ENCODE measurements at regions not wholly inside any gene's neighbourhood (a gene's known extent, or its start where the extent isn't known, plus 50 kb on each side); places are given as distances from the start of the nearest gene placed in this dataset.

DNA sequence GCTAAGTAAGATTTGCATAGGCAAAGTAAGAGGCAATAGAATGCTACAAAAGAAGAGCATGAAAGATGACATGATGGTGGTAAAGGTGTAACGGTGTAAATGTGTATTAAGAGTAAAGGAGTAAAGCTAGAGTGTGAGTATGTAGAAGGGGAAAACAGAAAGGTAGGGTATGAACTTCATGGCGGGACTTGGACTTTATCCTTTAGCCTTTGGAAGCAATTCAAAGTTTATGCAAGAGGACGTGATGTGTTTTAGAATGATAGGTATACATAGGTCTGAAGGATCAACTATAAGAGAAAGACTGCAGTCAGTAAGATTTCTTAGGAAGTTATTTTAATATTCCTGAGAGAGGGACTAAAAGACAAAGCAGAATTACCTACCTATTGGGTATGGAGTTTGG, 358.0 kb upstream of the FAT3 start:
- no peak for DNase-seq (ENCODE audit: extremely low spot score)
- no peak for TF ChIP-seq POLR2A (IDR thresholded peaks at IDR 0.05; ENCODE audit: low read depth)
- TF ChIP-seq, protein P1, sequence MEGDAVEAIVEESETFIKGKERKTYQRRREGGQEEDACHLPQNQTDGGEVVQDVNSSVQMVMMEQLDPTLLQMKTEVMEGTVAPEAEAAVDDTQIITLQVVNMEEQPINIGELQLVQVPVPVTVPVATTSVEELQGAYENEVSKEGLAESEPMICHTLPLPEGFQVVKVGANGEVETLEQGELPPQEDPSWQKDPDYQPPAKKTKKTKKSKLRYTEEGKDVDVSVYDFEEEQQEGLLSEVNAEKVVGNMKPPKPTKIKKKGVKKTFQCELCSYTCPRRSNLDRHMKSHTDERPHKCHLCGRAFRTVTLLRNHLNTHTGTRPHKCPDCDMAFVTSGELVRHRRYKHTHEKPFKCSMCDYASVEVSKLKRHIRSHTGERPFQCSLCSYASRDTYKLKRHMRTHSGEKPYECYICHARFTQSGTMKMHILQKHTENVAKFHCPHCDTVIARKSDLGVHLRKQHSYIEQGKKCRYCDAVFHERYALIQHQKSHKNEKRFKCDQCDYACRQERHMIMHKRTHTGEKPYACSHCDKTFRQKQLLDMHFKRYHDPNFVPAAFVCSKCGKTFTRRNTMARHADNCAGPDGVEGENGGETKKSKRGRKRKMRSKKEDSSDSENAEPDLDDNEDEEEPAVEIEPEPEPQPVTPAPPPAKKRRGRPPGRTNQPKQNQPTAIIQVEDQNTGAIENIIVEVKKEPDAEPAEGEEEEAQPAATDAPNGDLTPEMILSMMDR (IDR thresholded peaks at IDR 0.05) = no peak
- no peak for TF ChIP-seq EP300 (IDR thresholded peaks at IDR 0.05)
- TF ChIP-seq POLR2AphosphoS5 (IDR thresholded peaks at IDR 0.05) = no peak
- peaks cover 0 to 34% (median 28%) of the 10 kb centered on the region in 4 donors for H3K4me1 ChIP-seq
- WGBS = 90% methylated on average over 3 of the region's 3 CpGs
- no peak overlapping the region for H3K4me3 ChIP-seq
- H3K36me3 ChIP-seq = no peaks in the 10 kb centered on the region
- no peak overlapping the region for H3K27ac ChIP-seq (replicated peaks in 1 of 4)
- no peaks in the 10 kb centered on the region for H3K9me3 ChIP-seq
- no peaks in the 10 kb centered on the region for H3K27me3 ChIP-seq
- intact Hi-C loops (cut with DNase I) = no loop called here

DNA sequence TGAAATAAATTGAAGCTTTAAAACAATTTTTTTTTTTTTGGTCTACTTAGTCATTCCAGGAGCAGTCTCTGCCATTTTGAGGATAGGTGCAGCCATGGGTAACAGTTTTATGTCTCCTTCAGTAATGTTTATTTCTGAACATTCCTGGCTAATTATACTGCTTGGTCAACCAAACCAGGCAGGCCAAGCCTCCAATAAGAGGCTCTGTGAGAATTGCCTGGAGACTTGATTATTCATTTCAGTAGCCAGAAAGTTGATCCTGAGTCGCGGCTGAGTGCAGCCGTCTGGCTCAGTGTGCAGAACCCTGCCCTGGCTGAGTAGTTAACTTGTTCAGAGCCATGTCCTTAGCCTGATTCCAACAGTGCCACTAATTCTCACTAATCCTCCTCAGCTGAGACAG, 364.0 kb upstream of the FAT3 start:
- Histone ChIP-seq H3K9me3 (no peaks in the 10 kb centered on the region), H3K27me3 (no peaks in the 10 kb centered on the region), H3K36me3 (no peaks in the 10 kb centered on the region), H3K4me1 (peaks cover 0 to 4% (median 0%) of the 10 kb centered on the region in 4 donors), H3K4me3 (no peak overlapping the region), H3K27ac (replicated peaks in 1 of 4) (no peak overlapping the region)
- WGBS = no CpG with 5 or more reads among the region's 3 CpGs
- no peak for DNase-seq (ENCODE audit: extremely low spot score)
- intact Hi-C loops (cut with DNase I) = no loop called here
- no peak for TF ChIP-seq POLR2AphosphoS5 (IDR thresholded peaks at IDR 0.05)
- TF ChIP-seq, protein P1 (IDR thresholded peaks at IDR 0.05) = no peak

GRCh38 chr11:91859666-91860065, 365.0 kb upstream of the FAT3 start:
- DNase-seq (ENCODE audit: extremely low spot score) = no peak
- TF ChIP-seq EP300 (IDR thresholded peaks at IDR 0.05) (no peak), POLR2AphosphoS5 (IDR thresholded peaks at IDR 0.05) (no peak), POLR2A (IDR thresholded peaks at IDR 0.05; ENCODE audit: low read depth) (no peak)
- TF ChIP-seq, protein P1 (IDR thresholded peaks at IDR 0.05) = no peak
- intact Hi-C loops (cut with DNase I) = no loop called here
- H3K27ac ChIP-seq (replicated peaks in 1 of 4) = no peak overlapping the region
- no peaks in the 10 kb centered on the region for H3K27me3 ChIP-seq
- peaks cover 0 to 4% (median 0%) of the 10 kb centered on the region in 4 donors for H3K4me1 ChIP-seq
- H3K4me3 ChIP-seq = no peak overlapping the region
- 89% methylated on average over 1 of the region's 1 CpG for whole genome bisulfite sequencing
- no peaks in the 10 kb centered on the region for H3K36me3 ChIP-seq
- H3K9me3 ChIP-seq = no peaks in the 10 kb centered on the region

GRCh38 chr11:91857179-91857578, 367.4 kb upstream of the FAT3 start:
- WGBS = 62% methylated on average over 1 of the region's 1 CpG
- no peak overlapping the region for H3K4me3 ChIP-seq

DNA sequence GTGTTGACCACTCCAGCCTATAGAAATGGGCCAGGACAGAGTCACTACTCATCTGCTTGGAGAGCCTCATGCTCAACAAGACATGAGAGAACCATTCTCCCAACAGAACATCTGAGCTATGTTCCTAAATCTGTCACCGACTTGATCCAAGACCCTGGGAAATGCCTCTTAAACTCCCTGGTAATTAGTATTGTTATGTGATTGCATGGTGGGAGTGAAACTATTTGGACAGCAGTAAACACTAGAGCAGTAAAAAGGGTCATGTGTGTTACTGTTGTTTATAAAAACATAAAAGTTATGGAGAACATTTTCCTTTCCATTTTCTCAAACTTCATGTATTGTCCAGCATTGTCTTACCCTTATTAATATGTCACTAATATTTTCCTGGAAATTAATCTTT, 369.8 kb upstream of the FAT3 start:
- TF ChIP-seq POLR2AphosphoS5 (IDR thresholded peaks at IDR 0.05) (no peak), EP300 (IDR thresholded peaks at IDR 0.05) (no peak), POLR2A (IDR thresholded peaks at IDR 0.05; ENCODE audit: low read depth) (no peak)
- TF ChIP-seq, protein P1 (IDR thresholded peaks at IDR 0.05) = no peak
- H3K27me3 ChIP-seq = no peaks in the 10 kb centered on the region
- H3K4me3 ChIP-seq = no peak overlapping the region
- intact Hi-C loops (cut with DNase I) = no loop called here
- H3K27ac ChIP-seq (replicated peaks in 1 of 4) = no peak overlapping the region
- no peaks in the 10 kb centered on the region for H3K9me3 ChIP-seq
- no peaks in the 10 kb centered on the region for H3K36me3 ChIP-seq
- peaks cover 0 to 8% (median 2%) of the 10 kb centered on the region in 4 donors for H3K4me1 ChIP-seq
- 80% methylated on average over 1 of the region's 1 CpG for WGBS
- no peak for DNase-seq (ENCODE audit: extremely low spot score)

More at GRCh38 chr11:91857179-91857578, 367.4 kb upstream of the FAT3 start:
- Histone ChIP-seq H3K36me3 (no peaks in the 10 kb centered on the region), H3K9me3 (no peaks in the 10 kb centered on the region), H3K4me1 (peaks cover 0 to 4% (median under 1%) of the 10 kb centered on the region in 4 donors), H3K27ac (replicated peaks in 1 of 4) (no peak overlapping the region), H3K27me3 (no peaks in the 10 kb centered on the region)
- no peak for DNase-seq (ENCODE audit: extremely low spot score)
- intact Hi-C loops (cut with DNase I) = no loop called here
- TF ChIP-seq POLR2AphosphoS5 (IDR thresholded peaks at IDR 0.05) = no peak
- TF ChIP-seq, protein P1 (IDR thresholded peaks at IDR 0.05) = no peak
